ENCODE measurements at regions not wholly inside any gene's neighbourhood (a gene's known extent, or its start where the extent isn't known, plus 50 kb on each side); places are given as distances from the start of the nearest gene placed in this dataset.
"Not testable (repeated sequence)": the region's sequence is repeated elsewhere in the genome, so short reads cannot be mapped to it uniquely, and the experiment has no call there.

DNA sequence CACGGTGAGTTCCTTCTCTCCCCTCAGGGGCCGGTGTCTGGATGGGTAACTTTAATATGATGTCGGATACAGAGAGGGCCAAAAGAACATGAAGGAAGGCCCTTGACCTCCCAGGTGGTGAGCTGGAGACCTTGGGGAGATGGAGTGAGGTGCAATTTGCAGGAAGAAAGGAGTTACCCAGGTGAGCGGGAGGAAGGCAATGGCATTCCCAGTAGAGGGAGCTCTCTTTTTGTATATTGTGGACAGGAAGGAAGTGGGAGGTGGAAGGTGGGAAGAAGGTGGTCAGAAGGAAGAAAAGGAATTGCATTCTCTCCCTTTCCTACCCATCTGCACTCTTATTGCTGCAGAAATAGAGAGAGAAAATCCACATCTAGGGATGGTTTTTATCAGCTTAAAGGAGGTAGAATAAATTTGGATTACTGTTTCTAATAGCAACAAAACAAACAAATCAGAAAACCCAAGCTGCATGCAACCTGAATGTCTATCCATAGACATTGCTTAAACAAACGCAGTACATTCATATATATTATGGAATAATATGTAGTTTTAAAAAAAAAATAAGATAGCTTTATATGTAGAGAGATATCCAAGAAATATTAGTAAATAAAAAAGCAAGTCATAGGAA, 169.0 kb upstream of the TSC22D2 start:
- DNase-seq: peak; percentile 40

GRCh38 chr3:150238048-150238802, 169.9 kb upstream of the TSC22D2 start:
- DNase-seq: no peak

- no peak for DNase-seq
These were observed 170.6 kb upstream of the TSC22D2 start for GRCh38 chr3:150237490-150237889.

GRCh38 chr3:150236316-150237082, 171.6 kb upstream of the TSC22D2 start:
- DNase-seq: no peak

GRCh38 chr3:150235799-150236198, 172.3 kb upstream of the TSC22D2 start:
- no peak for DNase-seq

- DNase-seq: no peak
These were observed 175.1 kb upstream of the TSC22D2 start for GRCh38 chr3:150232992-150233451.

GRCh38 chr3:150230037-150230436, 178.1 kb upstream of the TSC22D2 start:
- no peak for DNase-seq

GRCh38 chr3:150228626-150229025, 179.5 kb upstream of the TSC22D2 start:
- not testable (repeated sequence) for DNase-seq

DNA sequence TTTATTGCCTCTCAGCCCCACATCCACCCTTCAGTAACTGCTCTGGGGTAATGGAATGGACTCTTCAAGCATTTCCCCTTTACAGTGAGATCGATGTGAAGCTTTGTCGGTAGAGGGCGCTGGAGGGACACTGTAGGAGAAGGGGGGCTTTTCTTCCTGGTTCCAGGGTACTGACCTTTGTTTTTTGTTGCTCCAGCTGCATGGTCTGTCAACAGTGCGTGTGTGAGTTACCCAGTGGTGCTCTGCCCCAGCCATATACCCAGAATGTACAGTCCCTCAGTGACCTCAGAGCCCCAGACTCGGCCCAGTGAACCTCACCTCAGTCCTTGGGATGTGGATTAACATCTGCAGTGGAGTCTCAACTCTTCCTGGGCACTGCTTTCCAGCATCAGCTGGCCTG, 180.3 kb upstream of the TSC22D2 start:
- DNase-seq: no peak

GRCh38 chr3:150225986-150226385, 182.1 kb upstream of the TSC22D2 start:
- DNase-seq: no peak

DNA sequence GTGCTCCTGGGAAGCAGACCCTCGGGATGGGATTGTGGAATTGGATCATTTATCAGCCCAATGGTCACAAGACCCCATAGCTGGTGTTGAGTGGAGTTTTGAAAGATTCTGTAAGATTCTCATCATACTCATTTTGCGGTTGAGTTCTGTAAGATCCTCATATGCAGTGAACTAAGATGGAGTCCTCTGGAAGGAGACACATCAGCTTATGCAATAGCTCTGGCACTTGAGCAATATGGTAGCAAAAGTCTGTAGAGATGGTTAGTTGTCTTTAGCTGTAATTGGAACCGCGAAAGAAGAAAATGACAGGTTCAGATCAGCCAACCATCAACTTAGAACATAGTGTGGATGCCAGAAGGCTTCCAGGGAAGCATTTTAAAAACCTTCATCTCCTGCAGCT, 184.5 kb upstream of the TSC22D2 start:
- no peak for DNase-seq

GRCh38 chr3:150222691-150223489, 185.2 kb upstream of the TSC22D2 start:
- DNase-seq: peak; percentile 54

GRCh38 chr3:150221904-150222523, 186.1 kb upstream of the TSC22D2 start:
- no peak for DNase-seq

DNA sequence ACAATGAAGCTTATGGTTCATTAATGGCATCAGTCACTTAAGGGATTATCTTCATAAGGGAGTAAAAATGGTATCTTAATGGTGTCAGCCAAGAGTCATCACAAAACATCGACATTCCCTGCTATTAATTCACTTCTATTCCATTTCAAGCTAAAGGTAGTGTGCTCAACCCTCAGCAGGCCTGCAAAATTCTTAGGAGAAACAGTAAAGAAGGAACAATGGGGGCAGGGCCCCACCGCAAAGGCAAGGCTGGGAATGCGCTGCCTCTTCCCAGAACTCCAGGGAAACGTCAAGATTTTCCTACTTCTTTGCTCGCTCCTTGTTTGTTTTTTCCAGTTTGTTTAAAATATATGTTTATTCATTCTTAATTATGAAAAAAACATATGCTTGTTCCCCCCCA, 187.3 kb upstream of the TSC22D2 start:
- no peak for DNase-seq

GRCh38 chr3:150220041-150220440, 188.1 kb upstream of the TSC22D2 start:
- no peak for DNase-seq

- no peak for DNase-seq
These were observed 189.3 kb upstream of the TSC22D2 start for GRCh38 chr3:150218841-150219240.

- DNase-seq: no peak
These were observed 189.9 kb upstream of the TSC22D2 start for GRCh38 chr3:150218236-150218635.

- DNase-seq: no peak
These were observed 190.4 kb upstream of the TSC22D2 start for GRCh38 chr3:150217691-150218090.

- no peak for DNase-seq
These were observed 191.1 kb upstream of the TSC22D2 start for GRCh38 chr3:150216866-150217600.

DNA sequence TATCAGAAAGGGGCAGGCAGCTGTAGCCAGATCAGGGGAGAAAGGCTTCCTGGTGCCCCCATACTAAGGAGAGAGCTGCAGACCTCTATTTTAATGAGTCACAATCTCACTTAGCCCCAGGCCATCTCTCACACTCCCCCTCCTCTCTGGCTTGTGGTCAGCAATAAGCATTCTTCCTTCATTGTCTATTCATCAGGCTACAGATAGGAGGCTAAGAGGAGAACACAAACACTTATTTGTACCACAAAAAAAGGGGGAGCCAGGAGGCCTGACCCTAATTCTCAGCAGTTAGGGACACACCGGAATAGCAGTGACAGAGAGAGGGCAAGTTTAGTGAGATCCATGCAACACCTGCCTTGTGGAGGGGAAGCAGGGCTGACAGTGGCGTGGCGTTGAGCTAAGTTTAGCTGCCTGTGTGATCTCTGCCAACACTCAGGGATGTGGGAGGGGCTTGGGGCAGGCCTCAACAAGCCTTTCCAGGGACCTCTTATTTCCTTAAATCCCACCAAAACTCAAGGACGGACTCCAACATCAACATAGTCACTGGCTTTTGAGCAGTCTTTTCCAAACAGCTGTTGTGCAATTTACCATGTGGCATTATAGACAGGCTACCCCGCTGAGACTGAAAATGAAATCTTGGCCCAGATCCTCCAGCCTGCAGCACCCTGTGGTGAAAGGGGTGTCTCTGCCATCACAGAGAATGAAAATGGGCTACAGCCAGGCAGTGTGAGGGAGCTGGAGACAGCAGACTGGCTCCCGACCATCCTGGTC, 191.9 kb upstream of the TSC22D2 start:
- DNase-seq: peak; percentile 97

DNA sequence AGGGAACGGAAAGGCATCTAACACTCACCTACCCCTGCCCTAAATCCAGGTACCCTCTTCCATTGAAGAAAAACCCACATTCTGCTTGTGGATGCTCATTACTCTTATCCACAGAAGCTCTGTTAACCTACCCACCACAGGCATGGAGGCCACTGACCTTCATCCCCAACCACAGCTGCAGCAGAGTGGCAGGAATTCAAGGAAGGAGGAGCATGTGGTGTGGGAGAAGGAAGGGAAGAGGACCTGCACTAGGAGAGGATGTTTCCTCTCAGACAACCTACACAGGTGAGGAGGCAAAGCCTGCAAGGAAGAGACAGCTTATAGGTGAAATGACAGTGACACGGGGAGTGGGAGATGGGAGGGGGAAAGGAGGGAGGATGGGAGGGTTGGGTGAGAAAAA, 192.5 kb upstream of the TSC22D2 start:
- DNase-seq: no peak
